ENCODE measurements at regions not wholly inside any gene's neighbourhood (a gene's known extent, or its start where the extent isn't known, plus 50 kb on each side); places are given as distances from the start of the nearest gene placed in this dataset.

DNA sequence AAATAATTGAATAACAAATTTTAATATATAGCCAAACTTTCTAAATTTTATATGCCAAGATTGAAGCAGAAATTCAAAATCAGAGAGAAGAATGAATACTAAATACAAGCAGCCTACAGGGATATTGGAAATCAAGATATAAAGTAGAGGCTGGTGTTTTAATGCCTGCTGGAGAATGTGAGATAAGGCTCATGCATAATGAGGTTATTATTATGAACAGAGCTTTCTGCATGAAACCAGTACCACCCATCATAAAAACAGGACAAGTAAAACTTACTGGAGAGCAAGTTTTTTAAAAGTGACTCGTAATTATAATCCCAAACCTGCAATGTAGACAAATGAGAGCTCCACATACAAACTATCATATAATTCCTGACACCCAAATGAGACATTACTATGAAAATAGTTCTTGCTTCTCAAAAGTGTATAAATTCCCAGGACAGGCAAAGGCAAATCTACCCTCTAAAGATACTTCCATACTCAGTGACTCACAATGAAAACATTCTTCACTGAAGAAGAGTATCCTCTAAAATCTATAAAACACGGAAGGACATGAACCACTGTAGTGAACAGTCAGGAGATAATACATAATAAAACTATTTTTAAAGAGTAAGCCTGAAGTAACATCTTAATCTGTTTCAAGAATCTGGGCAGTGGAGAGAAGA lies 532.0 kb upstream of the GRAMD2B start:
- TF ChIP-seq GATA3 (IDR thresholded peaks at IDR 0.05; ENCODE audit: low read depth, low read length) (no peak), GATA2 (IDR thresholded peaks at IDR 0.05; ENCODE audit: low read depth, low read length) (no peak)

All from SH-SY5Y (cell line).